T-helper 2 cell treated with Interferon-gamma antibody and Interleukin-4, amounts not matched to agents 5 μg/mL and 100 μg/mL, for 36 hours (primary cell): ENCODE measurements at regions not wholly inside any gene's neighbourhood (a gene's known extent, or its start where the extent isn't known, plus 50 kb on each side); places are given as distances from the start of the nearest gene placed in this dataset.

ENCODE experiments used
- DNase-seq: peaks from one replicate; pipeline ENCODE4 v3.0.0; 2021; ENCODE audit warnings: low spot score
- H3K27ac Mint-ChIP-seq: one replicate; pipeline ENCODE4 v1.8.0; 2021; ENCODE audit warnings: mild to moderate bottlenecking, mixed read lengths
- H3K27me3 Mint-ChIP-seq: one replicate; pipeline ENCODE4 v1.8.0; 2021; ENCODE audit warnings: low read depth, mixed read lengths
- H3K36me3 Mint-ChIP-seq: one replicate; pipeline ENCODE4 v1.8.0; 2021; ENCODE audit warnings: low read depth, mixed read lengths
- H3K4me1 Mint-ChIP-seq: one replicate; pipeline ENCODE4 v1.8.0; 2021; ENCODE audit warnings: low read depth, mixed read lengths
- H3K4me3 Mint-ChIP-seq: one replicate; pipeline ENCODE4 v1.8.0; 2022; ENCODE audit warnings: mild to moderate bottlenecking, moderate library complexity, mixed read lengths
- H3K9me3 Mint-ChIP-seq: one replicate; pipeline ENCODE4 v1.8.0; 2021; ENCODE audit warnings: mixed read lengths

DNA sequence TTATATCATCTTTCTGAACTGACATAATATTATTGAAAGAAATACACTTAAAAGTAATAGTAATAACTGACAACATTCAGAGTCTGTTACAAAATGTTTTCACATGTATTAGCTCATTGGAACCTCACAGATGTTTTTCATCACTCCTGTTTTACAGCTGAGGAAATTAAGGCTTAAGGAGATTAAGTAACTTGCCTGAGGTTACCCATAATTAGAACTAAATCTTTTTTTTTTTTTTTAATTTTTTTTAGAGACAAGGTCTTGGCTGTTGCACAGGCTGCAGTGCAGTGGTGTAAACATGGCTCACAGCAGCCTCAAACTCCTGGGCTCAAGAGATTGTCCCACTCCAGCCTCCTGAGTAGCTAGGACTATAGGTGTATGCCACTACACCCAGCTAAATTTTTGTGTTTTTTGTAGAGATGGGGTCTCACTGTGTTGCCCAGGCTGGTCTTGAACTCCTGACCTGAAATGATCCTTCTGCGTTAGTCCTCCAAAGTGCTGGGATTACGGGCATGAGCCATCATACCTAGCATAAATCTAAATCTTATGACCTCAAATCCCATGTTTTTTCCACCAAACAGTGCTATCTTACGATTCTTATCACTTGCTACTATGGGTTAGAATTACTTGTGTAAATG is 64.7 kb upstream of the MACF1 start:
- DNase-seq = no peak
- Mint-ChIP-seq H3K9me3 (no peaks in the 10 kb centered on the region), H3K27ac (no peak overlapping the region), H3K36me3 (no peaks in the 10 kb centered on the region), H3K27me3 (peaks cover 6% of the 10 kb centered on the region), H3K4me1 (peaks cover under 1% of the 10 kb centered on the region), H3K4me3 (no peak overlapping the region)

DNA sequence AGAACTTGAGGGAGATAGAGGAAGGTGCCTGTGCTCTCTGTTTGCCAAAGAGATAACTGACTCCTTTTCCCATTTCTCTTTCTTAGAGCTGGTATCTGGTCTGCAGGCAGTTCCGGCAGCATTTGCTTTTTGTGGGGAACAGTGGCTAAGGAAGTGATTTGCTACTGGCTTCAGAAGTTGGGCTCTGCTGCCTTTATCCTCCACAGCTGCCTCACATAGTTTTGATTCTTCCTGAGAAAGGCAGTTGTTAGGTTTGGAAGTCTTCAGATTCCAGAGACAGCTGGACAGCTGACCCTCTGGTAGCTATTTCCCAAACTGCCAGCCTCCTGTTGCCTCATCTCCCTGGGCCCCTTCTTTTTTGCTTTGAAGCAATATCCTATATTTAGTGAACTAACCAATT is 62.6 kb upstream of the MACF1 start:
- peaks cover 19% of the 10 kb centered on the region for H3K27me3 Mint-ChIP-seq
- no peak overlapping the region for H3K4me3 Mint-ChIP-seq
- DNase-seq = no peak
- H3K9me3 Mint-ChIP-seq = no peaks in the 10 kb centered on the region
- no peak overlapping the region for H3K27ac Mint-ChIP-seq
- no peaks in the 10 kb centered on the region for H3K36me3 Mint-ChIP-seq
- H3K4me1 Mint-ChIP-seq = no peaks in the 10 kb centered on the region

DNA sequence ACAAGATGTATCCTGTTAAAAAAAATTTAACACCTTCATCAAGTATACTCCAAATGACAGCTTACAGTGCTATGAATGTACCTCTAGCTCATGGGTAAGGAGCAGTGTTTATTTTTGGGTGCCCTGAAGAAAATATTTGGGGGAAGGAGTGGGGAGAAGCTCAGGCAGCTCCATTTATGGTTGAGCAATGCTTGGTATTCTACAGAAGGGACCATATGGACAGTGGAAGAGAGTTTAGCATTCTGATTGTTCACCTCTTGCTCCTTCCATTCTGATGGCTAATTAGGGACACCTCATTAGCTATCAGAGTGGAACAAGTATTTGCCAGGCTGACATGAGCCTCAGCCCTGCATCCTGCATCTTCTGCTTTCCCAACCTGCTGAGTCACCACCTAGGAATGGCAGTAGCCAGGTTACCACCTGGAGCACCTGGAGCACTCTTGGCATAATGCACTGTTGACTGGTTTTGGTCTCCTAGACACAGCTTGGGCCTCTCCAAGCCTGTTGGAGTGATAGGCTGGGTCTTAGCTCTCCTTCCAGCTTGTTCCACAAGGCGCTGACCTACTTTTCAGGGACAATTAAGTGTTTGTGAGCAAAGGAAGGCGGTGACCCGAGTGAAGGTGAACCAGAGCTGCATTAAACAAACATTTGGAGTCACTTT is 62.0 kb upstream of the MACF1 start:
- no peaks in the 10 kb centered on the region for H3K9me3 Mint-ChIP-seq
- H3K4me1 Mint-ChIP-seq = no peaks in the 10 kb centered on the region
- no peak for DNase-seq
- H3K27ac Mint-ChIP-seq = no peak overlapping the region
- H3K27me3 Mint-ChIP-seq = peaks cover 25% of the 10 kb centered on the region
- no peak overlapping the region for H3K4me3 Mint-ChIP-seq
- no peaks in the 10 kb centered on the region for H3K36me3 Mint-ChIP-seq

DNA sequence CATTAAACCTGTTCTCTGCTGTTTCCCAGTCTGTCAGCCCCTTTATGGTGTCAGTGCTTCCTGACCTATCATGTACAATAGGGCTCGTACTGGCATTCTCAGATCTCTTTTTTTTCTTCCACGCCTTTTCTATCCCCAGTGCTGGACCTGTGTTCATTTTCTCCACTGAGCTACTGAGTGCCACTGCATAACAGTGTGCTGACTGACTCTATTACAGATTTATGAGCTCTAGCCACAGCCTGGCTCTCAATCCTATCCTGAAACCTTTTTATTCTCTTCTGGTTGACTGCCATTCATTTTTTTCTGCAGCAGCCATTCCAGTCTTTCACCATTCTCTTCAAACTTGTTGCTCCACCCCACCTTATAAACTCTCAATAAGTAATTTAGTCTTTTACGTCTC is 59.6 kb upstream of the MACF1 start:
- no peak overlapping the region for H3K4me3 Mint-ChIP-seq
- H3K36me3 Mint-ChIP-seq = no peaks in the 10 kb centered on the region
- H3K9me3 Mint-ChIP-seq = no peaks in the 10 kb centered on the region
- H3K27me3 Mint-ChIP-seq = peaks cover 39% of the 10 kb centered on the region
- no peaks in the 10 kb centered on the region for H3K4me1 Mint-ChIP-seq
- DNase-seq = no peak
- no peak overlapping the region for H3K27ac Mint-ChIP-seq

DNA sequence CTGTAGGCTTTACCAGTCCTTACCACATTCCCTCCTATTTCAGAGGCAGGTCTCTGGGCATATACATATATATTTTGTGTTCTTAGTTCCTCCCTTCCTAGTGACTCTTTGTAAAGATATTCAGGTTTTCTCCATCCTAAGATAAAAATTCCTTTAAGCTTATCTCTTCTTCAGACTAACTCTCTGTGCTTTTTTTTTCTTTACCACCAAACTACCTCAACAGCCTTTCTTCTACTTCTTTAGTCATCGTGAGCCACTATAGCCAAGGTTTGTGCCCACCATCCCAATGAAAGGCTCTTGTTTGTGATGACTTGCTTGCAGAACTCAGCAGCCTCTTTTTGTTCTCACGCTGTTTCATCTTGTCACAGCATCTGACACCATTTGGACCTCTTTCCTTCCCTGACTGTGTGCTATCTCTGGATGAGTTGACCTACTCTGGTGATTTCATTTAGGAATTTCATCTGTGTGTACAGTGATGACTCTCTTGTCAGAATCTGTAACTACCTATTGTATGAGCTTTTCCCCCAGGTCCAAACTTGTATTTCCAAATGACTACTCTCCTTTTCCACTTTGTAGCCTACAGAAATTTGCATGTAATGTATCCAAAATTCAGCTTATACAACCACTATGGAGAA is 59.0 kb upstream of the MACF1 start:
- H3K9me3 Mint-ChIP-seq = no peaks in the 10 kb centered on the region
- no peak overlapping the region for H3K27ac Mint-ChIP-seq
- H3K4me3 Mint-ChIP-seq = no peak overlapping the region
- no peaks in the 10 kb centered on the region for H3K36me3 Mint-ChIP-seq
- no peak for DNase-seq
- no peaks in the 10 kb centered on the region for H3K4me1 Mint-ChIP-seq
- peaks cover 39% of the 10 kb centered on the region for H3K27me3 Mint-ChIP-seq

DNA sequence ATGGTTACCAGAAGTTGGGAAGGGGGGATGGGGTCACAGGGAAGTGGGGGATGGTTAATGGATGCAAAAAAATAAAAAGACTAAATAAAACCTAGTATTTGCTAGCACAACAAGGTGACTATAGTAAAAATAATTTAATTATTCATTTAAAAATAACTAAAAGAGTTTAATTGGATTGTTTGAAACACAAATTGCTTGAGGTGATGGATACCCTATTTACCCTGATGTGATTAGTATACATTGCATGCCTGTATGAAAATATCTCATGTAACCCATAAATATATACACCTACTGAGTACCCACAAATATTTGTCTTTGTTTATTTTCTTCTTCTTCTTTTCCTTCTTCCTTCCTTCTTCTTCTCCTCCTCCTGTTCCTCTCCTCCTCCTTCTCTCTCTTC is 57.8 kb upstream of the MACF1 start:
- no peaks in the 10 kb centered on the region for H3K4me1 Mint-ChIP-seq
- H3K27me3 Mint-ChIP-seq = peaks cover 44% of the 10 kb centered on the region
- no peaks in the 10 kb centered on the region for H3K9me3 Mint-ChIP-seq
- H3K36me3 Mint-ChIP-seq = no peaks in the 10 kb centered on the region
- H3K27ac Mint-ChIP-seq = no peak overlapping the region
- no peak for DNase-seq
- H3K4me3 Mint-ChIP-seq = no peak overlapping the region

DNA sequence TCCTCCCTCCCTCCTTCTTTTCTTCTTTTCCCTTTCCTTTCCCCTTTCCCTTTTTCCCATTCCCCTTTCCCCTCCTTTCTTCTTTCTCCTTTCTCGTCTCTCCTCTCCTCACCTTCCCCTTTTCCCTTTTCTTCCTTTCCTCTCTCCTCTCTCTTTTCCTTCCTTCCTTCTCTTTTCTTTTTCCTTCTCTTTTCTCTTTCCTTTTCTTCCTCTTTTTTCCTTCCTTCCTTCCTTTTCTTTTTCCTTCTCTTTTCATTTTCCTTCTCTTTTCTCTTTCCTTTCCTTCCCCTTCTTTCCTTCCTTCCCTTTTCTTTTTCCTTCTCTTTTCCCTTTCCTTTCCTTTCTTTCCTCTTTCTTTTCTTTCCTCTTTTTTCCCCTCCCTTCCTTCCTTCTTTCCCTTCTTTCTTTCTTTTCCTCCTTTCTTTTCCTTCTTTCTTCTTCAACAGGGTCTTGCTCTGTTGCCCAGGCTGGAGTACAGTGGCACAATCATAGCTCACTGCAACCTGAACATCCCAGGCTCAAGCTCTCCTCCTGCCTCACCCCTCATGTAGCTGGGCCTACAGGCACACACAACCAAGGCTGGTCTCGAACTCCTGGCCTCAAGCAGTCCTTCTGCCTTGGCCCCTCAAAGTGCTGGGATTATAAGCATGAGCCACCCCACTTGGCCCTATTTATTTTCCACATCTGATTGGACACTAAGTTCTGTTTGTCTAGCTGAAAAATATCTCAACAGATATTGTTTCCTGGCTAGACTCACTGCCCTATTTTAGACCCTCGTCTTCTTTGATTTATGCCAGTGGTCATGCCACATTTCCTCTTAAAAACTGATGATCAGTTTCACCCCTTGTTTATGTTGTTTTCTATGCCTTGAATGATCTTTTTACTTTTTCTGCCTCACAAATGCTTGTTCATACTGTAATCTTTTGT is 57.1 kb upstream of the MACF1 start:
- Mint-ChIP-seq H3K27ac (no peak overlapping the region), H3K4me3 (no peak overlapping the region), H3K4me1 (no peaks in the 10 kb centered on the region), H3K36me3 (no peaks in the 10 kb centered on the region), H3K9me3 (no peaks in the 10 kb centered on the region), H3K27me3 (peaks cover 44% of the 10 kb centered on the region)
- DNase-seq = no peak

DNA sequence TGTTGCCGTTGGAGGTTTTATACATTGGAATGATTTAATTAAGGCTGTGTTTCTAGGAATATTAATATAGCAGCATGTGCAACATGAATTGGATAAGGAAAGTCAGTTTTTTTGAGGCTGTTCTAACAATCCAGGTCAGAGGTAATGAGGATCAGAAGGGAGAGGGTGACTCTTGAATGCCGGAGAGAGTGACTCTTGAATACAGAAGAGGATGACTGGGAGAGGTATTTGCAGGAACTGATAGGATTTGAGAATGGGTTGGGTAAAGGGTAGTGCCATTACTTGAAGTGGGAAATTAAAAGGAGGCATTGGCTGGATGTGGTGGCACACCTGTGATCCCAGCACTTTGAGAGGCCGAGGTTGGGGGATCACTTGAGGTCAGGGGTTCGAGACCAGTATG is 55.6 kb upstream of the MACF1 start:
- Mint-ChIP-seq H3K36me3 (no peaks in the 10 kb centered on the region), H3K27ac (no peak overlapping the region), H3K27me3 (peaks cover 46% of the 10 kb centered on the region), H3K9me3 (no peaks in the 10 kb centered on the region), H3K4me3 (no peak overlapping the region), H3K4me1 (no peaks in the 10 kb centered on the region)
- no peak for DNase-seq

DNA sequence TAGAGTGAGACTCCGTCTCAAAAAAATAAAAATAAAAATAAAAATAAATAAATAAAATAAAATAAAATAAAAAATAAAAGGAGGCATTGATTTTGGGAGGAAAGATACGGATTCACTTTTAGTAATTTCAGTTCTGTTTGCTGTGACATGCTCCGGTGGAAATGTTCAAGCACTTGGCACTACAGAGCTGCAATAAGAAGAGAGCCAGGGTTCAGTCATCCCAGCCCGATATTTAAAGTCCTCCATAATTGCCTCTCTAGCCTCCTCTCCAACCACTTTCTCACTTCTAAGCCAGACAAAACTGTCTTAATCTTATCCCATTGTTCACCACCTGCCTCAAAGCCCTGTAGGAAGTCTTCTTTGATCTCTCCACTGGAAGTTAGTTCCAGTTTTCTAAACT is 55.0 kb upstream of the MACF1 start:
- Mint-ChIP-seq H3K27ac (no peak overlapping the region), H3K4me3 (no peak overlapping the region), H3K27me3 (peaks cover 46% of the 10 kb centered on the region), H3K36me3 (no peaks in the 10 kb centered on the region), H3K4me1 (no peaks in the 10 kb centered on the region), H3K9me3 (no peaks in the 10 kb centered on the region)
- no peak for DNase-seq

DNA sequence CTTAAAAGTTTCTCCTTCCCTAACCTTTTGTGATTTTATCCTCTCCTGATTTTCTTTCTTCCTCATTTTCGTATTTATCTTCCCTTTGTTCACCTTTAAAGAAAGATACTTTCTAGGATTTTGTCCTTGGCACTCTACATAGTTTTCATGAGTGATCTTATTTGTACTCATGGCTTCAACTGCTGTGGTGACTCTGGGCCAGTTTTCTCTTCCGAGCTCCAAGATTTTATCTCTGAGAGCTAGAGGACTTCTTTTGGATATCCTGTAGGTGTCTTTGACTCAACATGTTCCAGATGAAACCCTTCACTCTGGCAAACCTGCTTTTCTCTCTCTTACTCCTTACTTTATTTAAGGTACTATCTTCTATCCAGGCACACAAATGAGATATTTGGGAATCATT is 53.7 kb upstream of the MACF1 start:
- no peaks in the 10 kb centered on the region for H3K36me3 Mint-ChIP-seq
- H3K9me3 Mint-ChIP-seq = no peaks in the 10 kb centered on the region
- no peak overlapping the region for H3K4me3 Mint-ChIP-seq
- H3K27ac Mint-ChIP-seq = no peak overlapping the region
- DNase-seq = no peak
- H3K4me1 Mint-ChIP-seq = peaks cover 4% of the 10 kb centered on the region
- H3K27me3 Mint-ChIP-seq = peaks cover 39% of the 10 kb centered on the region

DNA sequence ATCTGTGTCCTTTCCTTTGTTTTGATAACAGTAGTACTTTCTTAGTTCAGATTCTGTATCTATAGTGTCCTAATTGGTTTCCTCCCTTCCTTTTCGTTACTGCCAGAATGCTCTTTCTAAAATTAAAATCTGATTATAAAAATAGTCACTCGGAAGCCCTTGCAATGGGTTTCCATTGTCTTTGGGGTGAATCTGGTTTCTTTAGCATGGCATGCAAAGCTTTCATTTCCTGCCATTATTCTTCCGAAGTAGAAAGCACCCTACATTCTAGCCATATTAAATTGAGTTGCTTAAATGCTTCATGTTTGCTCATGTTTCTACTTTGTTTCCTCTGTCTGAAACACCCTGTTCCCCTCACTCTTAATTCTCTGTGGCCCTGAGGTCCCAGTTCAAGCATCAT is 53.2 kb upstream of the MACF1 start:
- Mint-ChIP-seq H3K36me3 (no peaks in the 10 kb centered on the region), H3K4me3 (no peak overlapping the region), H3K4me1 (peaks cover 4% of the 10 kb centered on the region), H3K27me3 (peaks cover 37% of the 10 kb centered on the region), H3K27ac (no peak overlapping the region), H3K9me3 (no peaks in the 10 kb centered on the region)
- no peak for DNase-seq

DNA sequence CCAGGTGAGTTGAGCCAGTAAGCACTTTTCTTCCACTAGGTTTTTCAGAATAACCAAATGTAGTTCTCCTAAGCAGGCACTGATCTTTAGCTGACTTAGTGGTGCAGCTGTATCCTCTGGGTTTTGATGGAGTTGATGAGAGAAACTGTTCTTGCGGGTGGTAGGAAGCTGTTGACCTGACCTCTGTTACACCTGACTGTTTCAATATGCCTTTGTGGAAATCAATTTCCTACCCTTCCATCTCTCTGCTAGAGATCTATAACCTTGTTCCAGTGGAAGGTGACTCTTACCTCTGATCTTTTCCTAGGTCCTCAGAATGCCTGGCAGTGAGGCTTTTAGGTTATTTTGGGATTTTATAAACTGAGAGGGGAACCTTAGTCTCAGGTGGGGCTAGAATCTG is 51.6 kb upstream of the MACF1 start:
- DNase-seq = no peak
- H3K4me3 Mint-ChIP-seq = no peak overlapping the region
- H3K4me1 Mint-ChIP-seq = peaks cover 4% of the 10 kb centered on the region
- H3K27me3 Mint-ChIP-seq = peaks cover 23% of the 10 kb centered on the region
- H3K27ac Mint-ChIP-seq = no peak overlapping the region
- H3K9me3 Mint-ChIP-seq = no peaks in the 10 kb centered on the region
- no peaks in the 10 kb centered on the region for H3K36me3 Mint-ChIP-seq

DNA sequence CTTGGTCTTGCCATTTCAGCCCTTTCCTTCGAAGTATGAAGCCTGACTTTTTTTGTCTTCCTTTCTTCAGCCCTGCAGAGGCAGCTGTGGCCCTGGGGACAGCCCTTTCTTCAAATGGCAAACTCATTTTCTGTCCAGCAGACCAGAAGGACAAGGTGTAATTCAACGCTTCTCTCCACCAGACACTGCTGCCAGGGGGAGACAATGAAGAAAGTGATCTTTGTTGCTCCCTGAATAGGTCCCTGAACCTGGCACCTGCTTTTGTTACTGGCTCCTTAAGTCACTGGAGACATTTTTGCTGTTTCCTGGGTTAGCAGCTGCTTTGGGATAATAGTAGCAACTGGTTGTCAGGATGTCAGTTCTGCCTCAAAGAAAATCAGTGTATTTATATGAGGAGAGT is 50.8 kb upstream of the MACF1 start:
- H3K27ac Mint-ChIP-seq = no peak overlapping the region
- peaks cover 22% of the 10 kb centered on the region for H3K27me3 Mint-ChIP-seq
- H3K9me3 Mint-ChIP-seq = no peaks in the 10 kb centered on the region
- H3K36me3 Mint-ChIP-seq = no peaks in the 10 kb centered on the region
- no peak overlapping the region for H3K4me3 Mint-ChIP-seq
- peaks cover 4% of the 10 kb centered on the region for H3K4me1 Mint-ChIP-seq
- no peak for DNase-seq
